Loucy (cell line): ENCODE measurements at regions not wholly inside any gene's neighbourhood (a gene's known extent, or its start where the extent isn't known, plus 50 kb on each side); places are given as distances from the start of the nearest gene placed in this dataset.

Experiments used
- H2AFZ ChIP-seq: fragments of 200-600 bp; sonication (generic); 2 replicates; pipeline ENCODE4 v1.6.0; 2016; ENCODE audit warnings: antibody characterized with exemption, mild to moderate bottlenecking, low read length, moderate library complexity
- H3F3A ChIP-seq: fragments of 200-600 bp; 2 replicates; pipeline ENCODE4 v1.6.0; 2016; ENCODE audit warnings: antibody characterized with exemption, low read depth, mild to moderate bottlenecking
- H3K27me3 ChIP-seq: fragments of 200-600 bp; sonication (generic); 2 replicates; pipeline ENCODE4 v1.6.1; 2014; ENCODE audit warnings: low read length, mild to moderate bottlenecking; ENCODE audit not compliant: insufficient read depth, poor library complexity, severe bottlenecking
- H3K36me3 ChIP-seq: fragments of 200-600 bp; sonication (generic); 2 replicates; pipeline ENCODE4 v1.6.1; 2016; ENCODE audit warnings: low read length; ENCODE audit not compliant: insufficient read depth
- H3K4me1 ChIP-seq: fragments of 200-600 bp; sonication (generic); 2 replicates; pipeline ENCODE4 v1.5.1; 2014; ENCODE audit warnings: low read length, mild to moderate bottlenecking; ENCODE audit not compliant: insufficient read depth, poor library complexity, severe bottlenecking
- H3K4me2 ChIP-seq: fragments of 200-600 bp; sonication (generic); 2 replicates; pipeline ENCODE4 v1.6.0; 2014; ENCODE audit warnings: antibody characterized with exemption, low read length, low read depth, mild to moderate bottlenecking; ENCODE audit not compliant: poor library complexity, severe bottlenecking
- H3K4me3 ChIP-seq: fragments of 200-600 bp; sonication (generic); 2 replicates; pipeline ENCODE4 v1.5.1; 2014; ENCODE audit warnings: low read length, mild to moderate bottlenecking, mixed read lengths; ENCODE audit not compliant: poor library complexity, severe bottlenecking
- H3K79me2 ChIP-seq: fragments of 200-600 bp; sonication (generic); 2 replicates; pipeline ENCODE4 v1.6.1; 2014; ENCODE audit warnings: low read length; ENCODE audit not compliant: insufficient read depth
- H3K9ac ChIP-seq: fragments of 200-600 bp; sonication (generic); 2 replicates; pipeline ENCODE4 v1.6.0; 2014; ENCODE audit warnings: mild to moderate bottlenecking, low read depth, low read length, moderate library complexity; ENCODE audit not compliant: poor library complexity, severe bottlenecking
- H3K9me2 ChIP-seq: fragments of 200-600 bp; sonication (generic); replicated peaks from 2 replicates; pipeline ENCODE4 v1.6.1; 2016; ENCODE audit warnings: low read depth, low read length, mixed read lengths
- H3K9me3 ChIP-seq: fragments of 200-600 bp; sonication (generic); 2 replicates; pipeline ENCODE4 v1.6.1; 2014; ENCODE audit warnings: mild to moderate bottlenecking, antibody characterized with exemption, low read length, low read depth; ENCODE audit not compliant: insufficient read depth
- H4K20me1 ChIP-seq: fragments of 200-600 bp; sonication (generic); 2 replicates; pipeline ENCODE4 v1.6.0; 2014; ENCODE audit warnings: antibody characterized with exemption, low read length, mild to moderate bottlenecking; ENCODE audit not compliant: insufficient read depth, poor library complexity, severe bottlenecking
- CTCF ChIP-seq: fragments of 200-600 bp; sonication (generic); conservative IDR thresholded peaks from 2 replicates; pipeline ENCODE4 v1.5.1; 2014; ENCODE audit warnings: mild to moderate bottlenecking, antibody characterized with exemption, low read length
- EZH2phosphoT487 ChIP-seq: fragments of 200-600 bp; IDR thresholded peaks from 2 replicates; pipeline ENCODE4 v1.6.1; 2018; ENCODE audit warnings: antibody characterized with exemption, mild to moderate bottlenecking, moderate library complexity, borderline replicate concordance

GRCh38 chr11:43010042-43010441 is 301.8 kb upstream of the API5 start:
- Histone ChIP-seq H3K9me3 (no peaks in the 10 kb centered on the region), H3F3A (no peaks in the 10 kb centered on the region), H3K4me3 (no peak overlapping the region), H3K27me3 (no peaks in the 10 kb centered on the region), H3K9ac (no peak overlapping the region), H4K20me1 (no peaks in the 10 kb centered on the region), H3K4me2 (no peak overlapping the region), H2AFZ (no peak overlapping the region), H3K4me1 (no peaks in the 10 kb centered on the region), H3K79me2 (no peaks in the 10 kb centered on the region), H3K36me3 (no peaks in the 10 kb centered on the region), H3K9me2 (no peaks in the 10 kb centered on the region)
- TF ChIP-seq CTCF, result no peak
- no peak for TF ChIP-seq EZH2phosphoT487

GRCh38 chr11:43012606-43013005 is 299.2 kb upstream of the API5 start:
- no peaks in the 10 kb centered on the region for H3F3A ChIP-seq
- TF ChIP-seq EZH2phosphoT487 (no peak), CTCF (no peak)

GRCh38 chr11:43021466-43021865 is 290.3 kb upstream of the API5 start:
- Histone ChIP-seq H3K9me3 (no peaks in the 10 kb centered on the region), H3K4me3 (no peak overlapping the region), H3K9me2 (no peaks in the 10 kb centered on the region), H3K9ac (no peak overlapping the region), H3K79me2 (no peaks in the 10 kb centered on the region), H2AFZ (no peak overlapping the region), H3K36me3 (no peaks in the 10 kb centered on the region), H3K4me1 (no peaks in the 10 kb centered on the region), H3K27me3 (no peaks in the 10 kb centered on the region), H3F3A (no peaks in the 10 kb centered on the region), H4K20me1 (no peaks in the 10 kb centered on the region), H3K4me2 (no peak overlapping the region)
- TF ChIP-seq EZH2phosphoT487 (no peak), CTCF (peak; percentile 58)

More at GRCh38 chr11:43012606-43013005, 299.2 kb upstream of the API5 start:
- Histone ChIP-seq H4K20me1 (no peaks in the 10 kb centered on the region), H3K4me2 (no peak overlapping the region), H3K4me3 (no peak overlapping the region), H3K9me2 (no peaks in the 10 kb centered on the region), H2AFZ (no peak overlapping the region), H3K27me3 (no peaks in the 10 kb centered on the region), H3K79me2 (no peaks in the 10 kb centered on the region), H3K9ac (no peak overlapping the region), H3K9me3 (no peaks in the 10 kb centered on the region), H3K4me1 (no peaks in the 10 kb centered on the region), H3K36me3 (no peaks in the 10 kb centered on the region)
